Urinary bladder (tissue), 3 donors: ENCODE measurements at regions not wholly inside any gene's neighbourhood (a gene's known extent, or its start where the extent isn't known, plus 50 kb on each side); places are given as distances from the start of the nearest gene placed in this dataset.

Experiments
- DNase-seq: peaks from one replicate; pipeline ENCODE4 v3.0.0-alpha.2; 2015; ENCODE audit errors: extremely low spot score
- H3K27ac ChIP-seq: one replicate; pipeline ENCODE4 v1.5.1; 2013; ENCODE audit warnings: low read depth, mild to moderate bottlenecking, moderate library complexity
- H3K36me3 ChIP-seq: one replicate; pipeline ENCODE4 v1.6.1; 2013; ENCODE audit warnings: mild to moderate bottlenecking, moderate library complexity; ENCODE audit not compliant: insufficient read depth
- H3K4me1 ChIP-seq: one replicate; pipeline ENCODE4 v1.6.1; 2013; ENCODE audit warnings: mild to moderate bottlenecking, moderate library complexity; ENCODE audit not compliant: insufficient read depth
- H3K4me3 ChIP-seq: one replicate; pipeline ENCODE4 v1.5.1; 2013; ENCODE audit warnings: low read depth, low read length
- WGBS: extraction: QIAGEN DNeasy Blood & Tissue Kit; methylation state at CpG from one replicate; pipeline ENCODE4 v1.1.7; 2013; 5-methylcytosine and 5-hydroxymethylcytosine counted together
- donor health status: healthy with polysubstance abuse.
- donor health status: healthy.

DNA sequence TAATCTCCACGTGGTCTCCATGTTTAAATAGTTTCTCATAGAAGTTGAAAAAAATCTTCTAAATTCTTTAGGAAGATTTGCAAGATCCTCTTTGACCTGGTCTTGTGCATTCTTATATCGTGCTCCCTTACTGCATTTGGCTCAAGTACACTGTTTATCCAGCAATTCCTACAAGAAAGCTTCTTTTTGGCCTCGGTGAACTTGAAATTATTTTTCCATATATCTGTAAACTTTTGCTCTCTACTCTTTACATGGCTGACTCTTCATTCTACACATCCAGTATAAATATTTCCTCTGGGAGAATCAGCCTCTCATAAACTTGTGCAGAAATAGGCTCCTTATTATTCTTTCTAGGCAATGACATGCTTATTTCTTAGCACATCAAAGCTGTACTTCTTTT is 1457.9 kb upstream of the PRR20A start:
- H3K27ac ChIP-seq, result no peak overlapping the region
- no peak for DNase-seq
- no peak overlapping the region for H3K4me3 ChIP-seq
- H3K4me1 ChIP-seq, result no peaks in the 10 kb centered on the region
- WGBS, result 29% methylated on average over 3 of the region's 3 CpGs
- H3K36me3 ChIP-seq, result no peaks in the 10 kb centered on the region

DNA sequence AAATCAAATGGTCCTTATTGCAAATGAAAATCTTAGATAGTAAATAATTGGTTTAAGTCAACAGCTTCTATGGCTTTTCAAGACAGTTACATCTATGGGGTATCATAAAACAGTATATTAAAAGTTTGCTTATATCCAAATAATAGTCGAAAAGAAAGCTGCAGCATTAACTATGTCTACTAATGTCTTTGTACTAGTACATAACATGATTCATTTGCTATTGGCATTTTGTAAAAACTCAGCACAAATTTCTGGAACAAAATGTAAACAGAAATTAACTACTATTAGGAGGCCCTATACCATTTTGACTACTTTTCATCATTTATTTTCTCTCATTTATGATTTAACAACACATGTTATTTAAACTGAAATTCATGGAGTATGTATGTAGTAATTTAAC is 1435.2 kb upstream of the PRR20A start:
- WGBS, result 52% methylated on average over 1 of the region's 1 CpG

GRCh38 chr13:55705971-55706370 is 1434.7 kb upstream of the PRR20A start:
- no peak overlapping the region for H3K27ac ChIP-seq
- 51% methylated on average over 3 of the region's 3 CpGs for WGBS
- H3K4me1 ChIP-seq, result no peaks in the 10 kb centered on the region
- DNase-seq, result no peak
- no peaks in the 10 kb centered on the region for H3K36me3 ChIP-seq
- H3K4me3 ChIP-seq, result no peak overlapping the region

More for the DNA sequence above, 1435.2 kb upstream of the PRR20A start:
- DNase-seq, result no peak
- Histone ChIP-seq H3K27ac (no peak overlapping the region), H3K4me1 (no peaks in the 10 kb centered on the region), H3K36me3 (no peaks in the 10 kb centered on the region), H3K4me3 (no peak overlapping the region)

DNA sequence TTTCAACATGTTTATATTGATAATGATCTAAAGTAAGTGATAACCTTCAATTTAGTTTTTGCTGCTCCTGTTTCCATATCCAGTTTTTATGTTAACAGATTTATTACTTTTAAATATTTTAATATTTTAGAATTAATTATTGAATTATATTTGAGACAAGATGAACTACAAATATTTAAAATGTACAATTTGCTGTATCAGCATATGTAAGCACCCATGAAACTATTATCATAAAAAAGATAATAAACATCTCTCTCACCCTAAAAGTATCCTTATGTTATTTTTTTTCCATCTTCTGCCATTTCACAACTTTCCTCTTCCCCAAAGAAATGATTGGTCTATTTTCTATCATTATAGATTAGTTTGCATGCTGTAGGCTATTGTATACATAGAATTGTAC is 1426.6 kb upstream of the PRR20A start:
- no peak for DNase-seq
- H3K4me3 ChIP-seq, result no peak overlapping the region
- no peak overlapping the region for H3K27ac ChIP-seq
- no peaks in the 10 kb centered on the region for H3K4me1 ChIP-seq
- H3K36me3 ChIP-seq, result no peaks in the 10 kb centered on the region

- Histone ChIP-seq H3K36me3 (no peaks in the 10 kb centered on the region), H3K27ac (no peak overlapping the region), H3K4me3 (no peak overlapping the region), H3K4me1 (no peaks in the 10 kb centered on the region)
- no peak for DNase-seq
- WGBS, result 76% methylated on average over 5 of the region's 5 CpGs
Measured at GRCh38 chr13:55727683-55728082, 1413.0 kb upstream of the PRR20A start.

- no peak for DNase-seq
- Histone ChIP-seq H3K27ac (no peak overlapping the region), H3K36me3 (no peaks in the 10 kb centered on the region), H3K4me1 (no peaks in the 10 kb centered on the region), H3K4me3 (no peak overlapping the region)
- WGBS, result 90% methylated on average over 2 of the region's 2 CpGs
Measured at GRCh38 chr13:55728247-55728646, 1412.5 kb upstream of the PRR20A start.

- Histone ChIP-seq H3K4me3 (no peak overlapping the region), H3K36me3 (no peaks in the 10 kb centered on the region), H3K27ac (no peak overlapping the region), H3K4me1 (no peaks in the 10 kb centered on the region)
- 31% methylated on average over 2 of the region's 2 CpGs for WGBS
- DNase-seq, result no peak
Measured at GRCh38 chr13:55745828-55746227, 1394.9 kb upstream of the PRR20A start.

DNA sequence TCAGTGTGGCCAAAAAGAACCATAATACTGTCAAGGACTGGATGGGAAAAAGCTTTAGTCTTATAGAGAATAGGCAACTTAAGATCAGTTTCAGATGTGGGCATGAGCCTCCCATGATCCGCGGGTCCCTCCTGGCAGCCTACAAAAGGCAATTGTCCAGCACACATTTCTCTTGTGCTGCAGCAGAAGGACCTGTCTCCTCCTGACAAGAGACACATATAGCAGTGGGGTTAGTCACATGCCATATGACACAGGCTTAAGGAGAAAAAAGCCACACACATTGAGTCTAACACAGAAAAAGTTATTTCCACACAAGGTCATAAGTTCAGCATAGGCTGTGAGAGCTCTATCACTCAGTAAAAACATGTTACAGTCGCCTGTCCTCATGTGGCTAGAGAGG is 1378.7 kb upstream of the PRR20A start:
- 39% methylated on average over 3 of the region's 3 CpGs for WGBS
- Histone ChIP-seq H3K36me3 (no peaks in the 10 kb centered on the region), H3K4me1 (no peaks in the 10 kb centered on the region), H3K27ac (no peak overlapping the region), H3K4me3 (no peak overlapping the region)
- DNase-seq, result no peak

DNA sequence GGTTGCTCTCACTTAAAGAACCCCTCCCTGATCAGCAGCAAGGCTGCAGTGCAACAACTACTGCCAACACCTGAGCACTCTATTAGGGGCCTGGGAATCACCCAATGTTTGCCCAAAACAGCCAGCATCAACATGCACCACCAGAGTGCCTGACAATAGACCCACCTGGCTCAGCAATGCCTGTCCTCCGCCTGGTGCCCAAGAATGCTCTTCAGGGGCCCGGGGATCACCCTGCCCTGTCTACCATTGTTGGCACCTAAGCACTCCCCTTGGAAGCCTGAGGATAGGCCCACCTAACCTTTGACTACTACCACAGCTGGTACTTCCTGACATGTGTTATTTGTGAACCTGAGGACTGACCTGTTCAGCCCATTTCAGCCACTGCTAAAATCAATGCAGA is 1363.1 kb upstream of the PRR20A start:
- no peak for DNase-seq
- no peak overlapping the region for H3K4me3 ChIP-seq
- no peaks in the 10 kb centered on the region for H3K4me1 ChIP-seq
- no peaks in the 10 kb centered on the region for H3K36me3 ChIP-seq
- H3K27ac ChIP-seq, result no peak overlapping the region
- WGBS, result 88% methylated on average over 2 of the region's 2 CpGs

- H3K4me3 ChIP-seq, result no peak overlapping the region
- no peak for DNase-seq
- whole genome bisulfite sequencing, result 67% methylated on average over 1 of the region's 1 CpG
- H3K27ac ChIP-seq, result no peak overlapping the region
- H3K4me1 ChIP-seq, result no peaks in the 10 kb centered on the region
- H3K36me3 ChIP-seq, result no peaks in the 10 kb centered on the region
Measured at GRCh38 chr13:55783841-55784240, 1356.9 kb upstream of the PRR20A start.

DNA sequence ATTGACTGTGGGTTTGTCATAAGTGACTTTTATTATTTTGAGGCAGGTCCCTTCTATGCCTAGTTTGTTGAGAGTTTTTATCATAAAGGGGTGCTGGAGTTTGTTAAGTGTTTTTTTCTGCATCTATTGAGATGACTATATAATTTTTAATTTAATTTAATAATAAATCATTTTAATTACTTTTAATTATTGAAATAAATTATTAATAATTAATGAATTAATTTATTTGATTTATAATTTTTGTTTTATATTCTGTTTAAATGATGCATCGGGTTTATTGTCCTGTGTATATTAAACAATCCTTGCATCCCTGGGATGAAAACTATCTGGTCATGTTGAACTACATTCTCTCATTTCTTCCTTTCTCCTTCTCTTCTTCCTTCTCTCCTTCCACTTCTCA is 1352.2 kb upstream of the PRR20A start:
- H3K4me1 ChIP-seq, result no peaks in the 10 kb centered on the region

DNA sequence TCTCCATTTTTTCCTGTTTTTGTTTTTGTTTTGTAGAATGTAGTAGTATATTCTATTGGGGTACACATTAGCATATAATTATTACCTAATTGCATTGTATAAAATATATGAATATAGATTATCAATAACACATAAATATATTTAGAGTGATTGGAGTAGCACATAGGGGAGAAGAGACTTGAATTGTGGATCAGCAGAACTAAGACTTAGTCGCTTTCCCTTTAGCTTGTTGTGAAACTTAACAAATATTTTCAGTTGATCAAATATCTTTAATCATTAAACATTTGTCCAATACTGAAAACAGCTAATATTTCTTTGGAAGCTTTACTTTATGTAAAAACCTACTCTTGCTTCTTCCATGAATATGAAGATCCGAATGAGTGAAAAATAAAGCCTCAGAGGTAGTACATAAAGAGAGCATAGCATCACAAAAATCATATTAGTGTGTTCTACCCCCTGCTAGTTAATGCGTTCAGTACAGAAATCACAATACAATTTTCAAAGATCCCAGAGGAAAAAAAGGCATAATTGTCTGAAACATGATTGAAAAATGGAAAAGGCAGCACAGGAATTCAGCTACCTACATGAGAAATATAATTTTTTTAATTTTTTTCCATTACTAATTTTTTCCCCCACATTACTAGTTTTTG is 1348.0 kb upstream of the PRR20A start:
- no peak for DNase-seq
- no peaks in the 10 kb centered on the region for H3K4me1 ChIP-seq
- WGBS, result 89% methylated on average over 3 of the region's 3 CpGs

More for the DNA sequence above, 1352.2 kb upstream of the PRR20A start:
- H3K27ac ChIP-seq, result no peak overlapping the region
- 94% methylated on average over 1 of the region's 1 CpG for WGBS
- H3K4me3 ChIP-seq, result no peak overlapping the region
- DNase-seq, result no peak
- H3K36me3 ChIP-seq, result no peaks in the 10 kb centered on the region

DNA sequence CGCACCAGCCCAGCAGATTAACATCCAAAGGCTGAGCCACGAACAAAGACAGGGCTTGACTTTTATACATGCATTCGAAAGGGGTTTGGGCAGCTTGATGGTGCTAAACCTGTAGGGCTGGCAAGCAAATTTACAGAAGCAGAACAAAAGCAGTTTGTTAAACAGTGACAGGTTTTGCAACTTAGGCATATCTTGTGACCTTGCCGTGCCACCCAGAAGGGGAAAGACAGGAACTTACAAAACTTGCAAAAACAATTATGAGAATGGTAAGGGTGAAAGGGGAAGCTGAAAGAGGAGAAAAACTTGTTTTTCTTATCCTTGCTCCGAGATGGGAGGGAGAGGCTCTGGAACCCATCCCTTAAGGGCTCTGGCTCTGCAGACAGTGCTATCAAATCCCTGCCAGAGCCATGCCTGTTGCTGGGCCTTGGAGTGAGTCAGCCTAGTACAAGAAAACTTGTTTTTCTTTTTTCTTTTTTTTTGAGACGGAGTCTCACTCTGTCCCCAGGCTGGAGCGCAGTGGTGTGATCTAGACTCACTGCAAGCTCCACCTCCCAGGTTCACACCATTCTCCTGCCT is 1325.2 kb upstream of the PRR20A start:
- 81% methylated on average over 7 of the region's 7 CpGs for WGBS
- DNase-seq, result no peak
- H3K4me3 ChIP-seq, result no peak overlapping the region
- no peaks in the 10 kb centered on the region for H3K36me3 ChIP-seq
- H3K27ac ChIP-seq, result no peak overlapping the region
- no peaks in the 10 kb centered on the region for H3K4me1 ChIP-seq

More for the DNA sequence above, 1348.0 kb upstream of the PRR20A start:
- H3K27ac ChIP-seq, result no peak overlapping the region
- H3K36me3 ChIP-seq, result no peaks in the 10 kb centered on the region
- H3K4me3 ChIP-seq, result no peak overlapping the region

DNA sequence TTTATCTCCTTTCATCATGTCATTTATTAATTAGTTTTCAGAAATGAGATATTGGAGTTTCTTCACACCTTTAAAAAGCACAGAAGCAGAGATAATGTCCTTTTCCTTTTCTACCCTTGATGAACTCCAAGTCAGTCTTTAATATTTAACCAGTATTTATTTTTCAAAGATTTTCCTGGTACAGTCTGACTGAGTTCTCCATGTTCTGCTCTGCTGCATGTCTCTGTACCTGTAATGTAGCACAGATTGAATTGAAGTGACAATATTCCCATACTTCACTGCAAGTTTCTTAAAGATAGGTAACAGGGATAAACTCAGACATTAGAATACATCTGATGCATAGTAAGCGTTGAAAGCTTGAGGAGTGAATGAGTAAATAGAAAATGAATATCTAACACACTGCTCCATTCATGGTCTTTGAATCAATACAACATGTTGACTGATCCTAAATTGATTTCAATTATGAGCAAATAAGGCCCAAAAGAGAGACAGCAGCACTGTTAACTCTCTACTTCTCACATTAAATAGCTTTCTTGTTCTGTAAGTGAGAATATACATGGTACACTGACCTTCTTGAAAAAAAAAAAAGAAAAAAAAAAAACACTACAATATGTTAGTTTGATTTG is 1323.6 kb upstream of the PRR20A start:
- H3K27ac ChIP-seq, result no peak overlapping the region
- H3K36me3 ChIP-seq, result no peaks in the 10 kb centered on the region
- H3K4me1 ChIP-seq, result no peaks in the 10 kb centered on the region
- no peak overlapping the region for H3K4me3 ChIP-seq
- WGBS, result 89% methylated on average over 1 of the region's 1 CpG
- DNase-seq, result no peak
